SK-N-SH (cell line): ENCODE measurements at regions not wholly inside any gene's neighbourhood (a gene's known extent, or its start where the extent isn't known, plus 50 kb on each side); places are given as distances from the start of the nearest gene placed in this dataset.

Experiments used
- CTCF ChIP-seq: fragments of 200-600 bp; sonication (generic); IDR thresholded peaks from 2 replicates; pipeline ENCODE4 v1.6.1; 2017; ENCODE audit warnings: antibody characterized with exemption, mild to moderate bottlenecking, moderate library complexity
- EP300 ChIP-seq, 2 experiments: IDR thresholded peaks; 2 replicates each; pipeline versions ENCODE4 v1.4.0 to v1.6.1; 2012; ENCODE audit warnings: borderline replicate concordance in 1 of 2, low read depth in 1 of 2, low read length in 1 of 2

GRCh38 chr2:67773851-67774250, 289.0 kb downstream of the C1D start:
- TF ChIP-seq CTCF (no peak), EP300 (IDR thresholded peaks at IDR 0.05; ENCODE audit: borderline replicate concordance in 1 of 2, low read depth in 1 of 2, low read length in 1 of 2) (no peak)
